RWPE1 (cell line): ENCODE measurements at regions not wholly inside any gene's neighbourhood (a gene's known extent, or its start where the extent isn't known, plus 50 kb on each side); places are given as distances from the start of the nearest gene placed in this dataset.

ENCODE experiments used
- CTCF ChIA-PET: fragments of 350-600 bp; sonication (Branson Sonifier 250); formaldehyde crosslinking; extraction: SDS; loops from one replicate; lab custom pipeline; 2021; lab: Yijun Ruan, JAX
- POLR2A ChIA-PET: fragments of 400-600 bp; formaldehyde crosslinking; extraction: SDS; loops from one replicate; lab custom pipeline; 2020; ENCODE audit warnings: antibody characterized with exemption; ENCODE audit not compliant: low non-redundant PET; lab: Yijun Ruan, JAX
- DNase-seq: peaks from one replicate; pipeline ENCODE4 v3.0.0; 2012; ENCODE audit warnings: low spot score
- H3K27ac ChIP-seq: fragments of 450-650 bp; 2 replicates; pipeline ENCODE4 v1.5.1; 2017
- TF ChIP-seq, protein P1 (sequence below): fragments of 450-650 bp; conservative IDR thresholded peaks from 2 replicates; pipeline ENCODE4 v1.5.1; 2017; ENCODE audit warnings: low read depth, mild to moderate bottlenecking

DNA sequence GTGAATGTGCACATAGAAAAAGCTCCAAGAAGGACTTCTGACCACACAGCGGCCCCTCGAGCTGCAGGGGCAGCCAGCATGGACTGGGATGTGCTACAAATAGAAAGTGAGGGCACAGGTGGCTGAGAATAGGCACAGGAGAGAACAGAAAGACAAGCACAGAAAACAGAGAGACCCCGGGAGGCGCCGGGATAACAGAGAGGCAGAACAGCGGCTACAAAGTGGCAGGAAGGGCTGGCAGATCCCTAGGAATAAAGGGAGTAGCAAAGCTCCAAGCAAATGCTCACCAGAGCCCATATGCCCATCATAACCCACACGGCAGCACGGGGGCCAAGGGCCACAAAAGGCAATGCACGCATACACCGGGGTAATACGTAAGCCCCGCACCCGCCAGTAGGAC is 201.7 kb upstream of the NSMCE3 start:
- TF ChIP-seq, protein P1, sequence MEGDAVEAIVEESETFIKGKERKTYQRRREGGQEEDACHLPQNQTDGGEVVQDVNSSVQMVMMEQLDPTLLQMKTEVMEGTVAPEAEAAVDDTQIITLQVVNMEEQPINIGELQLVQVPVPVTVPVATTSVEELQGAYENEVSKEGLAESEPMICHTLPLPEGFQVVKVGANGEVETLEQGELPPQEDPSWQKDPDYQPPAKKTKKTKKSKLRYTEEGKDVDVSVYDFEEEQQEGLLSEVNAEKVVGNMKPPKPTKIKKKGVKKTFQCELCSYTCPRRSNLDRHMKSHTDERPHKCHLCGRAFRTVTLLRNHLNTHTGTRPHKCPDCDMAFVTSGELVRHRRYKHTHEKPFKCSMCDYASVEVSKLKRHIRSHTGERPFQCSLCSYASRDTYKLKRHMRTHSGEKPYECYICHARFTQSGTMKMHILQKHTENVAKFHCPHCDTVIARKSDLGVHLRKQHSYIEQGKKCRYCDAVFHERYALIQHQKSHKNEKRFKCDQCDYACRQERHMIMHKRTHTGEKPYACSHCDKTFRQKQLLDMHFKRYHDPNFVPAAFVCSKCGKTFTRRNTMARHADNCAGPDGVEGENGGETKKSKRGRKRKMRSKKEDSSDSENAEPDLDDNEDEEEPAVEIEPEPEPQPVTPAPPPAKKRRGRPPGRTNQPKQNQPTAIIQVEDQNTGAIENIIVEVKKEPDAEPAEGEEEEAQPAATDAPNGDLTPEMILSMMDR, result no peak
- DNase-seq, result no peak
- ChIA-PET POLR2A (no interaction called here), CTCF (interaction anchor here (0.6 to 0.7 kb wide), 2 partner anchors 79 to 98 kb away, joined by 3 read pairs; no protein-coding TSS in a partner anchor)
- no peak overlapping the region for H3K27ac ChIP-seq

DNA sequence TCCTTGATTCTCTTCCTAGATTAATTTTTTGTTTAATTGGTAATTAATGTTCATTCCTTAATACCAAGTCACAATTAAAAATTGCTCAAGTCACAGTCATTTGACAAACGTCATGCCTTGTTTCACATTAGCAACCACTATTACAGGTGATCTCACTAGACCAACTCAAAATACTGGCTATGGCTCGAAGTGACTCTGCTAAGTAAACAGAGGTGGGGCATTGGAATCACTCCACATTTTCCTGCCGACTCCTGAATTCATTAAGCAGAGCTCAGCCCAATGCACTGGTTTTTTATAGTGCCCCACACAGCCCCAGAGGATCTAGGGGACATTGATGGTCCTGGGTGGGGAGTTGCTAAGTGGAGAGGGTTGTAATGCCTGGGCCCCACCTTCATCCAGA is 201.2 kb upstream of the NSMCE3 start:
- H3K27ac ChIP-seq, result no peak overlapping the region
- POLR2A ChIA-PET, result no interaction called here
- CTCF ChIA-PET, result interaction anchor here (0.6 to 0.7 kb wide), 2 partner anchors 78 to 99 kb away, joined by 3 read pairs; no protein-coding TSS in a partner anchor
- peak; percentile 44 for DNase-seq
- TF ChIP-seq, protein P1, result no peak

DNA sequence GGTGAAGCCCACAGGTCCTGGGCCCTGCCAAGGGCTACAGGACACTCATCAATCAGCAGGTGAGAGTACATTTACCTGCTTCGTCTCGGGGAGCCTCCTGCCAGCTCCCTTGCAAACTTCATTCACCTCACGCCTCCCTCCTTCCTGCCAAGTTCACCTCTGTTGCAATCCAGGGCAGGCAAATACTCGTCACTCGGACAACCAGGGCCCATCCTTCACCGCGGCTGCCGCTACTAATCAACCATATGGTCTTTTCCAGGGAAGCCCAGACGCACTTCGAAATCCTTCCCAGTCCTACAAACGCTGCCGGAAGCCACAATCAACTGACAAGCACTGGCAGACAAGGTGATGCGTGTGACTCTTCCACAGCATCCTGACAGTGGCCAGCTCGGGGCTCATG is 200.7 kb upstream of the NSMCE3 start:
- TF ChIP-seq, protein P1, result no peak
- CTCF ChIA-PET, result no interaction called here
- POLR2A ChIA-PET, result interaction anchor here (0.5 kb wide), 1 partner anchor 78 kb away, joined by 3 read pairs; no protein-coding TSS in a partner anchor
- H3K27ac ChIP-seq, result no peak overlapping the region
- DNase-seq, result peak; percentile 34

DNA sequence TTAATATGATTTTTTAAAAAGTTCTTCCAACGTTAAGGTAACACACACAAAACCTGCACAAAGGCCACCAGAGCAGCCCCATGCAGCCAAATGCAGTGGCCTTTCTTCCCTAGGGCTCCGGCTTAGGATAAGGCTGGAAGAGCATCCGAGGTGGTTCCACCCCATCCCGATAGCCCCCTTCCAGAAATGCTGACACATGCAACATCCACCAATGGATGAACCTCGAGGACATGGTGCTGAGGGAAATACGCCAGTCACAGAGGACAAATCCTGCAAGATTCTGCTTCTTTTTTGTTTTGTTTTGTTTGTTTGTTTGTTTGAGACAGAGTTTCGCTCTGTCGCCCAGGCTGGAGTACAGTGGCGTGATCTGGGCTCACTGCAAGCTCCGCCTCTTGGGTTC is 199.3 kb upstream of the NSMCE3 start:
- ChIA-PET POLR2A (no interaction called here), CTCF (interaction anchor here (0.5 to 0.6 kb wide), 2 partner anchors 145 to 388 kb away, joined by 3 read pairs; no protein-coding TSS in a partner anchor)
- H3K27ac ChIP-seq, result no peak overlapping the region
- DNase-seq, result no peak
- TF ChIP-seq, protein P1, result no peak

DNA sequence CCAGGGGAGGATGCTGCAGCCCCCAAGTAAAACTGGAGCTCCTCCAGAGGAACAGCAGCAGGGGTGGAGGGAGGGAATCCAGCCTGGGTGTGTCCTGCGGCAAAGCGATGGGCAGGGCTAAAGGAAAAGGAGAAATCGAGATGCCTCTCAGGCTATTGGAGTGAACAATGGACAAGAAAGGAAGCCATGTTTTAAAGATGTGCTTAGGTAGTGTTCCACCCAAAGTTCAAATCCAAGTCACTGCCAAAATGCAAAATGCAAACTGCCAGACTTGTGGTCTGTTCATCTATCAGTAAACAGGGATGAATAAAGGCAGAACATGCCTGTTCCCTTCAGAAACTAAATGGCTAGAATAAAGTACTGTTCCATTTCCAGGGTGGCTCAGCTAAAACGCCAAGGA is 197.5 kb upstream of the NSMCE3 start:
- POLR2A ChIA-PET, result no interaction called here
- CTCF ChIA-PET, result no interaction called here
- no peak for DNase-seq
- TF ChIP-seq, protein P1, result no peak
- no peak overlapping the region for H3K27ac ChIP-seq

DNA sequence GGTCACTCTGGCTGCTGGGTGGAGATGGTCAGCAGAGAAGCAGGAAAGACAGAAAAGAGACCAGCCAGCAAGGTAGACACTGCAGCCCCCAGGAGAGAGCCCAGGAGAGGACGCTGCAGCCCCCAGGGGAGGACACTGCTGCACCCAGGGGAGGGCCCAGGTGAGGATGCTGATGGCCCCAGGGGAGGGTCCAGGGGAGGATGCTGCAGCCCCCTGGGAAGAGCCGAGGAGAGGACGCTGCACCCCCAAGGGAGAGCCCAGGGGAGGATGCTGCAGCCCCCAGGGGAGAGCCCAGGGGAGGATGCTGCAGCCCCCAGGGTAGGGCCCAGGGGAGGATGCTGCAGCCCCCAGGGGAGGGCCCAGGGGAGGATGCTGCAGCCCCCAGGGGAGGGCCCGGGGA is 196.7 kb upstream of the NSMCE3 start:
- CTCF ChIA-PET, result no interaction called here
- TF ChIP-seq, protein P1, result no peak

More for the DNA sequence above, 196.7 kb upstream of the NSMCE3 start:
- H3K27ac ChIP-seq, result no peak overlapping the region
- POLR2A ChIA-PET, result no interaction called here
- DNase-seq, result no peak
